ENCODE measurements at regions not wholly inside any gene's neighbourhood (a gene's known extent, or its start where the extent isn't known, plus 50 kb on each side); places are given as distances from the start of the nearest gene placed in this dataset.

DNA sequence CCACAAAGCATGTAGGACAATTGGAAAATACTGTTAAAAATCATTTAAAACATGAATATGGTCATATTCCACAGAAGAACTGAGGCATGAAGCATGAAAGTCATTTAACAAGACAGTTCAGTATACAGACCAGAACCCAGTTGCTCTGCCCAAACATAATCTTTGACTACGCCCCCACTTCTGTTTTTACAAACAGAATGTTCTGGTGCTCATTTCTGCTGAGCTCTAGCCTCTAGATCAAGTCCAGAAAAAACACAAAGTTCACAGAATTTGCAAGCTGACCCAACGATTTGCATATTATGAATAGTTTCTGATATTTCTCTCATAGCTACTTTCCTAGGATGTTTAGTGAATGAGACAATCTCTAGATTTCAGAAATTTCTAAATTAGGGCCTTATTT, 424.9 kb downstream of the PID1 start:
- H3K27me3 ChIP-seq = no peaks in the 10 kb centered on the region
- DNase-seq = no peak
- peak overlapping the region in 2 of 3 donors; percentile 16 to 26 for H3K27ac ChIP-seq
- TF ChIP-seq CTCF (IDR thresholded peaks at IDR 0.05) (no peak), POLR2A (IDR thresholded peaks at IDR 0.05) (no peak)
- peak; percentile 37 to 77 (median 48) for ATAC-seq
- H3K4me3 ChIP-seq = no peak overlapping the region
- H3K36me3 ChIP-seq = no peaks in the 10 kb centered on the region
- H3K9me3 ChIP-seq = peaks cover 0 to 5% (median 0%) of the 10 kb centered on the region in 4 donors
- intact Hi-C loops (cut with DNase I) = no loop called here
- H3K4me1 ChIP-seq = peaks cover 0 to 35% (median 9%) of the 10 kb centered on the region in 4 donors
- 34% methylated on average over 2 of the region's 2 CpGs for WGBS (ENCODE audit: insufficient coverage, low coverage, low lambda C conversion rate, missing lambda C conversion rate)

GRCh38 chr2:228845162-228845925, 425.7 kb downstream of the PID1 start:
- ATAC-seq (peak in 2 of 4 donors; percentile 32 to 35), DNase-seq (no peak)
- Histone ChIP-seq H3K27ac (peak overlapping the region in 2 of 3 donors; percentile 16 to 26), H3K9me3 (peaks cover 0 to 5% (median 0%) of the 10 kb centered on the region in 4 donors), H3K36me3 (no peaks in the 10 kb centered on the region), H3K27me3 (no peaks in the 10 kb centered on the region), H3K4me1 (peaks cover 0 to 36% (median 9%) of the 10 kb centered on the region in 4 donors), H3K4me3 (no peak overlapping the region)
- no peak for TF ChIP-seq POLR2A (IDR thresholded peaks at IDR 0.05)
- TF ChIP-seq CTCF (IDR thresholded peaks at IDR 0.05) = no peak
- intact Hi-C loops (cut with DNase I) = no loop called here
- 41% methylated on average over 3 of the region's 3 CpGs for WGBS (ENCODE audit: insufficient coverage, low coverage, low lambda C conversion rate, missing lambda C conversion rate)

GRCh38 chr2:228841877-228842276, 429.2 kb downstream of the PID1 start:
- TF ChIP-seq POLR2A (IDR thresholded peaks at IDR 0.05) = peak; percentile 84
- TF ChIP-seq CTCF (IDR thresholded peaks at IDR 0.05) = no peak
- 17% methylated on average over 3 of the region's 3 CpGs for WGBS (ENCODE audit: insufficient coverage, low coverage, low lambda C conversion rate, missing lambda C conversion rate)
- peaks cover 0 to 5% (median 0%) of the 10 kb centered on the region in 4 donors for H3K9me3 ChIP-seq
- no peaks in the 10 kb centered on the region for H3K27me3 ChIP-seq
- H3K27ac ChIP-seq = peak overlapping the region; percentile 87 to 97 (median 88)
- peak overlapping the region in 1 of 3 donors; percentile 32 for H3K4me3 ChIP-seq
- H3K4me1 ChIP-seq = peaks cover 0 to 53% (median 15%) of the 10 kb centered on the region in 4 donors
- no peaks in the 10 kb centered on the region for H3K36me3 ChIP-seq
- intact Hi-C loops (cut with DNase I) = no loop called here
- no peak for DNase-seq
- ATAC-seq = peak; percentile 51 to 73 (median 72)

- no peaks in the 10 kb centered on the region for H3K36me3 ChIP-seq
- intact Hi-C loops (cut with DNase I) = no loop called here
- H3K9me3 ChIP-seq = peaks cover 0 to under 1% (median 0%) of the 10 kb centered on the region in 4 donors
- H3K4me1 ChIP-seq = peaks cover 0 to 52% (median 15%) of the 10 kb centered on the region in 4 donors
- WGBS (ENCODE audit: insufficient coverage, low coverage, low lambda C conversion rate, missing lambda C conversion rate) = 38% methylated on average over 5 of the region's 5 CpGs
- ATAC-seq (peak in 1 of 4 donors; percentile 1), DNase-seq (no peak)
- H3K27ac ChIP-seq = peak overlapping the region; percentile 87 to 97 (median 88)
- no peak for TF ChIP-seq POLR2A (IDR thresholded peaks at IDR 0.05)
- TF ChIP-seq CTCF (IDR thresholded peaks at IDR 0.05) = no peak
- no peaks in the 10 kb centered on the region for H3K27me3 ChIP-seq
- peak overlapping the region in 1 of 3 donors; percentile 32 for H3K4me3 ChIP-seq
Observed at GRCh38 chr2:228841475-228841874, 429.6 kb downstream of the PID1 start.

All from right lobe of liver (tissue), 6 donors.